HG03159 (cell line): ENCODE measurements at regions not wholly inside any gene's neighbourhood (a gene's known extent, or its start where the extent isn't known, plus 50 kb on each side); places are given as distances from the start of the nearest gene placed in this dataset.

Source experiments
- ATAC-seq: cut with Tn5 transposase; IDR thresholded peaks from one replicate; pipeline ENCODE4 v1.9.1; 2021; ENCODE audit warnings: mild to moderate bottlenecking, moderate library complexity; ENCODE audit not compliant: unreplicated experiment

DNA sequence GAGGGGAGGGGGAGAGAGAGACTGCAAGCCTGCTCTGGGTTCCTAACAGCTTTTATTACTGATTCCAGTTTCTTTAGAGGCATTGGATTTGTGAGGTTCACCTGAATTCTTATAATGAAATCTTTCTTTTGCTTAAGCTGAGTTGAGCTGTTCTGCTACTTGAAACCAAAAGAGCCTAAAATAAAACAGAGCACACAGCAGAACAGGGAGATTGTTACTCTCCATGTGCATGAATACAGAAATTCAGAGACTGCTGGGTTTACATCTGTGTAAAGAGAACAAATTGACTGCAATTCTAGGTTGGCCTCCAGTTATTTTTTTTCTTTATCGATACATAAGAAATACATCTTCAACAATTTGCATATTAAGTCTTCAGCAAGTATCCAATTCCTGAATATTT is 168.8 kb upstream of the NRIP1 start:
- no peak for ATAC-seq

DNA sequence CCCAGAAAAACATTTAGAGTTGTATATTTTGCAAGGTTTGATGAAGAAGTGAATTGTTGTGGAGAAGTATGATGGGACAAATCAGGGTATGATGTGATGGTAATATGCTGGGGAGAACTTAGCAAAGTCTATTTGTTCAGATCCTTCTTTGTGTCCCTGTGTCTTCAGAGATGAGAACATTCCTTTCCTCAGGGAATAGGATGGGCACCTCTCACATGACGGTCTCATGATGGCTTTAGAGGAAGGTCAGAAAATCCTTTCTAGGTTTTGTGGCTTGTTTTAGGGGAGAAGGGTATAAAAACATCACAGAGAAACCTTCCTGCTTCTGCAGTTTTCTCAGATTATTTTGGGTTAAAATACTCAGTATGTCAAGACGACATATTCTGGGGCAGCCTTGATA is 171.3 kb upstream of the NRIP1 start:
- ATAC-seq, result no peak

DNA sequence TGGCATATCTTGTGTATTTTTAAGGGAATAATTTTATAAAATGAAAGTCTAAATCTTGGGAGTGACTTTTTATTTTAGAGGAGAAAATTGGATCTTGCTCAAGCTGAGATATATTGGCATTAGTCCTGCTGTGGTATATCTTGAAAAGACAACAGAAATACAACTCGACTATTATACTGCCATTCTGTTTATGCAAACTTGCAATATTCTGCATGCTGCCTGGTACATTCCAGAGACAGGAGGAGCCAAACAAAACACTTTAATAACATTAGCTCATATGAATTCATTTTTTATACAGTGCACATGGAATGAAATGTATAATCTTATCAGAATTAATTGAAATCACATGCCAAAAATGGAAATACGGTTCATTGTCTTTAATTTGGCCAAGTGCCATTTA is 176.0 kb upstream of the NRIP1 start:
- ATAC-seq, result no peak

DNA sequence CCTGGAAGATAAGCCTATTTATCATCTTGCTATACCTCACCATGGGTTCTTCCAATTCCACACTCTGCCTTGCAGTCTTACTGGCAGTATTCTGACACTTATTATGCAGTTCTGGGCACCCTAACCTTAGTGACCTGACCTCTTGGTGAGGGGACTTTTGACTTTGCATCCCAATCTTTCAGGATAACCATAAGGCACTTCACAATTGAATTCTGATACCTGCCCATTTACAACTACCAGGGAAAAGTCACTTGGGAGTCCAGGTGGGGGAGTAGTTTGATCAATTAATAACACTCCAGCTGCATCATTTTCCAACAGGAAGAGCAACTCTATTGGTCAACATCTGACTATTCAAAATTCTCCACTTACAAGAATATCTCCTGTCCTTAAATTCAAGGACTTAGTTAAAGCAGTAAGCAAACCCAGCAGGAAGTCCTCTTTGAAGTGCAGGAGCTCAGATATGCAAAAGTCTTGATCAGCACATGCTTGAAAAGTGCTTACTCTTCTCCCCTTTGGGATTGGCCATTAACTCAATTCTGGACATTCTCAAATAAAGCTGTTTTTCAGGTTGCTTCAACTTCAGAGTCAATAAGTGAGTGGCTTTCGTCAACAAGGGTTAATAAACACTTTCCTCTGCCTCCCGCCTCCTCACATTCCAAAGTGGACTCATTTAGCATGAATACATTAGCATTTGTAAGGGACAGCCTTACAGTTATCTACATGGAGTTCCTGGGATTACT is 177.4 kb upstream of the NRIP1 start:
- no peak for ATAC-seq

DNA sequence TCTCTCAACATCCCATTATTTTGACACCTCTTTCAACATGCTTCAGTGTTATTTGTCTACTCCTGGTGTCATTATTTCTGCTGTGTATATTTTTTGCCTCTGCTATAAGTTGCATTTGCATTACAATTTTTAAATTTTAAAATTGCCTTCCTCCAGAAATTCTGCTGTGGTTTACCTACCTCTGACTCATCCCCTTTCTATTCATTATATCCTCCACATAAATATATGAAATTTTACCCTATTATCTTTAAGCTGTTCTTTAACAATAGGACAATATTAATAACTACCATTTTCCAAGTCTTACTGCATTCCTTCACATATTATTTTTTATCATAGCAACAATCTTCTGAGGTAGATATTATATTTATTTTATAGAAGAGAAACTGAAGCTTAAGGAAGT is 178.1 kb upstream of the NRIP1 start:
- no peak for ATAC-seq

DNA sequence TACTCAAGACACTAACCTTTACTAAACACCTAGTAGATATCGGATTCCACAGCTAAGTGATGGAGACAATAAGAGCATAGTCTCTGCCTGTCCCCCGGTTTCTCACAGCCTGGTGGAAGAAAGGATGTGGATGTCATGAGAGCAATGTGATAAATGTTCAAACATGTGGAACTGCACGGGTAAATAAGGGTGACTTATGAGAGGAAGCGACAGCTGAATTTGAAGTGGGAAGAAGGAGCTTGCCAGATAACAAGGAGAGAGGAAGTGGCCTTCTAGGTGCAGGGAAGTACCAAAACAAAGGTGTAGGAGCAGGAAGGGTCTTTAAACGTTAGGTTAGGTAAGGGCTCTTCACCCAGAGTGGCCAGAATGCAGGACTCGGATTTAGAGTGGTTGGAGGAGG is 178.6 kb upstream of the NRIP1 start:
- ATAC-seq, result no peak

DNA sequence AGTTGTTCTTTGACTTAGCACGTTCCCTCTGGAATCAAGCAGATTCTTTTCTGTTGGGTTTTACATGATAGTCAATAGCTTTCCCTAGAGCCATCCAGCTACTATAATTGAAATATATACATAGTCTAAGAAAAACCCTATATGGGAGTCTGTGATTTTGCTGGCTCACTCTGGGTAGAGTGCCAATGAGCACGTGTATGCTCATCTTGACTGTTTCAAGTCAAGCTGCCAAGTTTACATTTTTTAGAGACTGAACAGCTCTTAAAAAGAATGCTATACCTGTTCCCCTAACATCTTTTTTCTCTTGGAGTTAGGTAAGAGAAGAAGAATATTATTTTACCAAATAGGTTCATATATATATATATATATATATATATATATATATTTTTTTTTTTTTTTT is 182.8 kb upstream of the NRIP1 start:
- ATAC-seq, result no peak

DNA sequence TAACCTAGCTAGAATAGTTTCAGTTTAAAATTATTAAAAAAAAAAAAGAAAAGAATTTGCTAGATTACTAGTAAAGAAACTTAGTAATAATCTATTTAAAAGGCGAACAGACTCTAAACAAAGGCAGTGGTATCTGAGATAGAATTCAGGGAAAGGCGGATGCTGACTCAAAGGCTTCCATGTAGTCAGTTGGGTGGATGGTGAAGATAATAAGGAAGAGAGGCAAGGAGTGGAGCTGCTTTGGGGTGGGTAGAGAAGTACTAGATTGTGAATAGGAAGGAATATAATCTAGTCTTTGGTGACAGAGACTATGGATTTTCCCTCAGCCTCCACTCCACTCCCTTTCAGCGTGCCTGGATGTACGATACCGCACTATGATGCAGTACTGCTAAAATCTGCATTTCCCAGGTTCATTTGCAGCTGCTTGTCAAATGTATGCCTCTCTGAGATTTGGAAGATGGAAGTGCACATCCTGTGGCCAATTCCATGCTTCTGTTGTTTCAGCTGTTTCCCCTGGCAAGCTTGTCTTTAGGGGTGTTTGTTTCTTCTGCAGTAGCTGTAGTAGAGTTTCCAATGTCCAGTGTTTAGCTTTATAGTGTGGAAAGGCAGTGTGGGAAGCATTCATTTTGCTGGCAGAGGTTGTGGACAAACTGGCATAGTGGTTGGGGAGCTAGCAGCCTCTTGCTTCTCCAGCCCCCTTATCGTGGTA is 184.6 kb upstream of the NRIP1 start:
- ATAC-seq, result no peak

GRCh38 chr21:15250384-15250783 is 185.6 kb upstream of the NRIP1 start:
- no peak for ATAC-seq

- ATAC-seq, result no peak
These were observed 187.6 kb upstream of the NRIP1 start for GRCh38 chr21:15252431-15252830.

- no peak for ATAC-seq
These were observed 189.3 kb upstream of the NRIP1 start for GRCh38 chr21:15254111-15254510.

GRCh38 chr21:15255261-15255660 is 190.5 kb upstream of the NRIP1 start:
- ATAC-seq, result no peak

DNA sequence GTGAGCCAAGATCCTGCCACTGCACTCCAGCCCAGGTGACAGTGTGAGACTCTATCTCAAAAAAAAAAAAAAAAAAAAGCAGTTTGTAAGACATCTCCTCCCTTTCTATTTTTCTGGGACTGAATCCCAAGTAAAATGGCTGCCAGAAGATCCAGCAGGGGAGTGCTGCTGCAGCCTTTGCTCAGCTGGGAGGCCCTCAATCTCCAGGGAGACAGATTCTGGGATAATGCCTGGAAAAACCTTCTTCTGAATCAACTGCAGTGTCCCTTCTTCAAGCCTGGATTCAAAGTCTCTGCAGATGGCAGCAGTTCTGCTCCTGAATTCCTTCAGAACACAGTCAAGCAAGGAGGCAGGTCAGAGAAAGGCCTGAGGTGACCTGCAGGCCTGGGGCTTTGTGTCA is 191.0 kb upstream of the NRIP1 start:
- ATAC-seq, result no peak

- ATAC-seq, result no peak
These were observed 192.2 kb upstream of the NRIP1 start for GRCh38 chr21:15256996-15257395.

- ATAC-seq, result no peak
These were observed 192.8 kb upstream of the NRIP1 start for GRCh38 chr21:15257646-15258045.

GRCh38 chr21:15259824-15260223 is 195.0 kb upstream of the NRIP1 start:
- no peak for ATAC-seq

GRCh38 chr21:15260604-15261003 is 195.8 kb upstream of the NRIP1 start:
- no peak for ATAC-seq

DNA sequence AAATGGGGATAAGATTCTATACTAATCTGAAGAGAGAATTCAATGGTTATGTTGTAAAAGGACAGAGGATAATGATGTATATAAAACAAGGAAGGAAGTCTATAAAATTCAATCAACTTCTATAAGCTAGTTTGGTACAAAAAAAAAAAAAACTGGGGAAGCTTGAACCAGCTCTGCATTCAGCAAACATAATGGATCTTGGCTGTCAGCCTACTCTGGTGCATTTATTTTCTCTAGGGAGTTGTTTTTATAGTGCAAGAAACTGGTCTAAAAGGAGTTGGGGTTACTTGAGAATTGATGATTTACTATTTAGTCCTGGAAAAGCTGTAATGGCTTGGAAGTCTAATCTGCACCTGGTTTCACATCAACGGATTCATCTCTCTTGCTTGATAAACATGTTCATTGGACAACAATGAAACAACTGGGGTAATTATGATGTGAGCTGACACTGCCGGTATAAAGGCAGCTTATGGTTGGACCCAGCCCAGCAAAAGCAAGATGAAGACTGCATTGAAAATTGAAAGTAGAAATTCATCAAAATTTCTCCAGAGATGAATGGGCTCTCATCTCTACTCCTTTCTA is 199.4 kb upstream of the NRIP1 start:
- no peak for ATAC-seq

DNA sequence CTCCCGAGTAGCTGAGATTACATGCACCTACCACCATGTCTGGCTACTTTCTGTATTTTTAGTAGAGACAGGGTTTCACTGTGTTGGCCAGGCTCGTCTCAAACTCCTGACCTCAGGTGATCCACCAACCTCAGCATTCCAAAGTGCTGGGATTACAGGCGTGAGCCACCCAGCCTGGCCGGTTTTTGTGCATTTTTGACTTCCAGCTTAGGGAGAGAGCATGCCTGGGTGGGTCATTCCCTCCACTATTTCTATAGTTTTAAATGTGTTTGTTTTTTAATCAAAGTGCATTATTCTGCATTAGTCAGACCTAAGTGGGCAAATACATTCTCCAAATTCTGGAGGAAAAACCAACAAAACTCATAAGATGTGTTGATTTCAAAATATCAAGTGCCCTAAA is 207.4 kb upstream of the NRIP1 start:
- no peak for ATAC-seq

- ATAC-seq, result no peak
These were observed 207.8 kb upstream of the NRIP1 start for GRCh38 chr21:15272591-15272990.

DNA sequence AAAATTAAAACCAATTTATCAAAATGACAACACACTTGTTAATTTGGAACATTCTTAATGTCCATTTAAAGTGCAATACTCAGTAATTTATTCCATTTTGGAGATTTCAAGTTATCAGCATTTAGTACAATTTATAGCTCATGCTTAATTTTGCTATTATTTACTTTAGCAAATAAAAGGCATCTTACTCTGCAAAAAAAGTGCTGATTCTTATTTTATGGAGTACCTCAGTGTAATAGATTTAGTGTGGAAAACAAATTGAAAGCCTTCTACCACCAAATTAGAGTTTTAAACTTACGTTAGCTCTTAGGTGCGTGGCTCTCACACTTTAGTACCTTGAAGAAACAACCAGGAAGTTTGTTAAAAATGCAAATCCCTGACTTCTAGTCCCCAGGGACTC is 208.4 kb upstream of the NRIP1 start:
- no peak for ATAC-seq

DNA sequence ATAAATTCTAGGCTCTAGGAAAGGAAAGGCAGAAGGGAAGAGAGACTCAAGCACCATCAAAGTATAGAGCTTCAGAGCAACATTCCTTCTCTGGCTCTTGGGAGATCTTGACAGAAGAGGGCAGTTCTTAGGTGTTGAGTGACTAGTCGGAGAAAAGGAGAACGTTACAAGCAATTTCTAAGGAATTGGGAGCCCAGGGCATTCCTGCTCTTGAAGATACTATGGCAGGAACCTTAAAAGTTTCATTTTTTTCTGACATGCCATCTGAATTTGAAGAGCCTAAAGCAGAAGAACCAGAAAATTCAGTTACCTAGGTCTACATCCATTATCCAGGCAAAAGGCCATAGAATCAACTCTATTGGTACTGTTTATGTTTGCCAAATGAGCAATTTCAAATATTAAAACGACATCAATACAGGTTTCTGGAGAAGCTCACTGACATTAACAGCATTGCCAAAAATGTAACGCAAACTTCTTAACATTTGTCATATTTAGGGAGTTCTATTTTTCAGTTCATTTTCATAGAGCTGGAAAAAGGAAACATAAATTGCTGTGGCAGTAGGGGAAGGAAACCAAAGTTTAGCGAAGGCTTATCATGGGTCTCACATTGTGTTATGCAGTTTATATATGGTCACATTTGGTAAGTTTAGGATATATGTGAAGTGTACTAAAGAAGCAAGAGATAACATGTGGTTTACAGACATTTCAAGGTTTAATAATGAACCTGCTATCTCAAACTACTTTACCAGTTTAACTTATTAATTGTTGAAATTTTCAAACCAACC is 210.1 kb upstream of the NRIP1 start:
- ATAC-seq, result no peak
